Loucy (cell line): ENCODE measurements at regions not wholly inside any gene's neighbourhood (a gene's known extent, or its start where the extent isn't known, plus 50 kb on each side); places are given as distances from the start of the nearest gene placed in this dataset.

ENCODE experiments used
- CTCF ChIP-seq: fragments of 200-600 bp; sonication (generic); conservative IDR thresholded peaks from 2 replicates; pipeline ENCODE4 v1.5.1; 2014; ENCODE audit warnings: mild to moderate bottlenecking, antibody characterized with exemption, low read length
- EZH2phosphoT487 ChIP-seq: fragments of 200-600 bp; IDR thresholded peaks from 2 replicates; pipeline ENCODE4 v1.6.1; 2018; ENCODE audit warnings: antibody characterized with exemption, mild to moderate bottlenecking, moderate library complexity, borderline replicate concordance

- TF ChIP-seq CTCF (no peak), EZH2phosphoT487 (no peak)
These were observed 214.3 kb upstream of the N4BP1 start for GRCh38 chr16:48824271-48824670.
